ACC112 (cell line): ENCODE measurements at regions not wholly inside any gene's neighbourhood (a gene's known extent, or its start where the extent isn't known, plus 50 kb on each side); places are given as distances from the start of the nearest gene placed in this dataset.

Experiments
- H2AFZ ChIP-seq: fragments of 200-600 bp; sonication (generic); one replicate; pipeline ENCODE4 v1.6.0; 2017; ENCODE audit warnings: antibody characterized with exemption, low read length; ENCODE audit not compliant: unreplicated experiment
- H3K27ac ChIP-seq: fragments of 200-600 bp; sonication (generic); 2 replicates; pipeline ENCODE4 v1.5.1; 2014; ENCODE audit warnings: low read depth, mild to moderate bottlenecking, antibody characterized with exemption, low read length, moderate library complexity
- H3K27me3 ChIP-seq: fragments of 200-600 bp; sonication (generic); 2 replicates; pipeline ENCODE4 v1.6.1; 2014; ENCODE audit warnings: mild to moderate bottlenecking, antibody characterized with exemption, low read length, moderate library complexity, mixed read lengths; ENCODE audit not compliant: insufficient read depth
- H3K36me3 ChIP-seq: fragments of 200-600 bp; sonication (generic); 2 replicates; pipeline ENCODE4 v1.6.1; 2016; ENCODE audit warnings: mild to moderate bottlenecking, antibody characterized with exemption, low read length, moderate library complexity, mixed read lengths; ENCODE audit not compliant: insufficient read depth
- H3K4me1 ChIP-seq: fragments of 200-600 bp; sonication (generic); one replicate; pipeline ENCODE4 v1.6.1; 2016; ENCODE audit warnings: low read length, mixed read lengths; ENCODE audit not compliant: insufficient read depth, unreplicated experiment, control insufficient read depth
- H3K4me3 ChIP-seq: fragments of 200-600 bp; sonication (generic); 2 replicates; pipeline ENCODE4 v1.5.1; 2014; ENCODE audit warnings: mild to moderate bottlenecking, low read depth, low read length
- H3K79me2 ChIP-seq: fragments of 200-600 bp; sonication (generic); one replicate; pipeline ENCODE4 v1.6.0; 2016; ENCODE audit warnings: low read length; ENCODE audit not compliant: control insufficient read depth, unreplicated experiment, insufficient read depth

DNA sequence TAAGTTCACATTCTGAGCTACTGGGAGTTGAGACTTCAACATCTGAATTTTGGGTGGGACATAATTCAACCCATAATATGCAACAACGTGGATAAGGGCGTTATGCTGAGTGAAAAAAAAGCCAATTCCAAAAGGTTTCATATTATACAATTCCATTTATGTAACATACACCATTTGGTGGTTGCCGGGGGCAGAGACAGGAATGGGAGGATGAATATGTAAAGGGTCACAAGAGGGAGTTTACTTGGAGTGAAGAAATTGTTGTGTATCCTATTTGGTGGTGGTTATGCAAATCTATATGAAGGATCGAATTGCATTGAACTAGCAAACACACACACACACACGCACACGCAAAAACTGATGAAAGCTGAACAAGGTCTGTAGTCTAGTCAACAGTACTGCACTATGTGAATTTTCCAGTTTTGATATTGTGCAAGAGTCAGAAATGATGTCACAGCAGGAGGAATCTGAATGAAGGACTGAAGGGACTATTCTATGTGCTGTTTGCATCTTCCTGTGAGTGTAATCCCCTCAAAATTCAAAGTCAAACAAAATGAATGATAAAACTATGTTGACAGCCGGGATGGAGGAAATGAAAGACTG, 249.2 kb upstream of the HABP2 start:
- Histone ChIP-seq H3K36me3 (no peaks in the 10 kb centered on the region), H3K4me1 (no peaks in the 10 kb centered on the region), H2AFZ (no peak overlapping the region), H3K27ac (no peak overlapping the region), H3K79me2 (no peaks in the 10 kb centered on the region), H3K4me3 (no peak overlapping the region), H3K27me3 (peaks cover 20% of the 10 kb centered on the region)

DNA sequence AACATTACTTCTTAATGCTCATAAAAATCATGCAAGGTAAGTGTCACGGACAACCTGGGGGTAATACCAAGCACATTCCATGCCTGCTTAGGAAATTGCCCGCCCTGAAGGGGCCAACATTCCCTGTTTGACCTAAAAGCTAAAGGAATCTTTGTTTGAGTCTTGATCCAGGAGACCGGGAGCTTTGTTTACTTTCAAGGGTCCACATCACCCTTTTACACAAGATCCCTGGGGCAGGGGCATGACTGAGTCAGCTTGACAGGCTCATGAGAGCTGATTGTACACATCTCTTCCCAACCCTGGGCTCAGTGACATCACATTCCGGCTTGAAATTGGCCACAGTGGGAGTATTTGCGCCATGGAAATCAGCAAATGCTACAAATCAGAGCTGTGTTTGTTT, 248.1 kb upstream of the HABP2 start:
- no peaks in the 10 kb centered on the region for H3K79me2 ChIP-seq
- H3K27me3 ChIP-seq = peaks cover 30% of the 10 kb centered on the region
- H3K4me3 ChIP-seq = no peak overlapping the region
- no peak overlapping the region for H2AFZ ChIP-seq
- no peaks in the 10 kb centered on the region for H3K4me1 ChIP-seq
- no peaks in the 10 kb centered on the region for H3K36me3 ChIP-seq
- no peak overlapping the region for H3K27ac ChIP-seq

GRCh38 chr10:113305871-113306270, 247.0 kb upstream of the HABP2 start:
- Histone ChIP-seq H3K27me3 (peaks cover 41% of the 10 kb centered on the region), H3K4me3 (no peak overlapping the region)

DNA sequence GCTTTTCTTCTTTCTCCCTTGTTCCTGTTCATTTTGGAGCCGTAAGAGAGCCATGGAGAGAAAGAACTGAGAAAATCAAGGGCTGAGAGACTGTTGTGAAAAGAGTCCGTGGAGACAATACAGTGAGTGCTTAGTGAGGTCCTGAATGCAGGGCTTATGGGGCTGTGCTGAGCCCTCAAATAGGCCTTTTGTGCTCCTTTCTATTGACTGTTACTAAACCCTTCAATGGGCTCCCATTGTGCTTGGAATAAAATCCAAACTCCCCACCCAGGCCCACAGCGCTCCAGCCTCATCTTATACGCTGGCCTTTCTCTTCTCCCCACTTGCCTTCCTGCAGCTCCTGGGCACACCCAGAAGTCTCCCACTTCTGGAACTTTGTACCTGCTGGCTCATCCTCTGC, 243.1 kb upstream of the HABP2 start:
- no peak overlapping the region for H2AFZ ChIP-seq
- no peak overlapping the region for H3K27ac ChIP-seq
- no peaks in the 10 kb centered on the region for H3K4me1 ChIP-seq
- H3K36me3 ChIP-seq = no peaks in the 10 kb centered on the region
- peaks cover 66% of the 10 kb centered on the region for H3K27me3 ChIP-seq
- no peak overlapping the region for H3K4me3 ChIP-seq
- no peaks in the 10 kb centered on the region for H3K79me2 ChIP-seq

More at GRCh38 chr10:113305871-113306270, 247.0 kb upstream of the HABP2 start:
- Histone ChIP-seq H2AFZ (no peak overlapping the region), H3K36me3 (no peaks in the 10 kb centered on the region), H3K27ac (no peak overlapping the region), H3K79me2 (no peaks in the 10 kb centered on the region), H3K4me1 (no peaks in the 10 kb centered on the region)

- Histone ChIP-seq H3K36me3 (no peaks in the 10 kb centered on the region), H3K4me1 (no peaks in the 10 kb centered on the region), H3K27me3 (peaks cover 68% of the 10 kb centered on the region), H2AFZ (no peak overlapping the region), H3K27ac (no peak overlapping the region), H3K4me3 (no peak overlapping the region), H3K79me2 (no peaks in the 10 kb centered on the region)
These were observed 242.5 kb upstream of the HABP2 start for GRCh38 chr10:113310347-113310746.

GRCh38 chr10:113313048-113313602, 239.7 kb upstream of the HABP2 start:
- no peaks in the 10 kb centered on the region for H3K36me3 ChIP-seq
- no peak overlapping the region for H2AFZ ChIP-seq
- no peak overlapping the region for H3K27ac ChIP-seq
- H3K4me1 ChIP-seq = no peaks in the 10 kb centered on the region
- H3K79me2 ChIP-seq = no peaks in the 10 kb centered on the region
- H3K27me3 ChIP-seq = peaks cover 89% of the 10 kb centered on the region
- H3K4me3 ChIP-seq = no peak overlapping the region

GRCh38 chr10:113313722-113314121, 239.1 kb upstream of the HABP2 start:
- Histone ChIP-seq H3K79me2 (no peaks in the 10 kb centered on the region), H2AFZ (no peak overlapping the region), H3K4me1 (no peaks in the 10 kb centered on the region), H3K4me3 (no peak overlapping the region), H3K27me3 (peaks cover 93% of the 10 kb centered on the region), H3K27ac (no peak overlapping the region), H3K36me3 (no peaks in the 10 kb centered on the region)

GRCh38 chr10:113316506-113316905, 236.3 kb upstream of the HABP2 start:
- Histone ChIP-seq H3K27ac (no peak overlapping the region), H2AFZ (no peak overlapping the region), H3K4me3 (no peak overlapping the region), H3K36me3 (no peaks in the 10 kb centered on the region), H3K27me3 (peaks cover 89% of the 10 kb centered on the region), H3K79me2 (no peaks in the 10 kb centered on the region), H3K4me1 (no peaks in the 10 kb centered on the region)

GRCh38 chr10:113317489-113317888, 235.4 kb upstream of the HABP2 start:
- Histone ChIP-seq H3K79me2 (no peaks in the 10 kb centered on the region), H3K4me1 (no peaks in the 10 kb centered on the region), H3K36me3 (no peaks in the 10 kb centered on the region), H3K27me3 (peaks cover 88% of the 10 kb centered on the region), H2AFZ (no peak overlapping the region), H3K4me3 (no peak overlapping the region), H3K27ac (no peak overlapping the region)

DNA sequence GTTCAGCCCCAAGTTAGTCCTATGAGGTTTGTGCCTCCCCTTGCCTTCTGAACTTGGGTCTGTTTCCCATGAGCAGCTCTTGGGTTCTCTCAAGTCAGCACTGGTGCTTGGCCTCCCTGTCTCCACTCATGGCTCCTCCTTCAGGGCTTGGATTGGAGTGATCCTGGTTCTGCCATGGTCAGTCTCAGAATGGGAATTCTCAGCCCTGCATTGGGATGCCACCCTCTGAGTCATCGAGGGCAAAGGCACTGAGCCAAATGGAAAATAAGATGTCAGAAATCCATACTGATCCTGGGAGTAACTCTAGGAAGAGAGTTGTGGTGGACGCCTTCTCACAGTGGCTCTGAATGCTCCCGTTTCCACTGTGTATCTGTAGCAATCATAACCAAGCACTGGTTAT, 233.4 kb upstream of the HABP2 start:
- no peaks in the 10 kb centered on the region for H3K4me1 ChIP-seq
- H3K27me3 ChIP-seq = peaks cover 85% of the 10 kb centered on the region

GRCh38 chr10:113320211-113320610, 232.6 kb upstream of the HABP2 start:
- Histone ChIP-seq H3K27ac (no peak overlapping the region), H3K4me1 (no peaks in the 10 kb centered on the region), H3K4me3 (no peak overlapping the region), H3K79me2 (no peaks in the 10 kb centered on the region), H2AFZ (no peak overlapping the region), H3K36me3 (no peaks in the 10 kb centered on the region), H3K27me3 (peaks cover 78% of the 10 kb centered on the region)

More for the DNA sequence above, 233.4 kb upstream of the HABP2 start:
- Histone ChIP-seq H3K27ac (no peak overlapping the region), H3K36me3 (no peaks in the 10 kb centered on the region), H3K4me3 (no peak overlapping the region), H3K79me2 (no peaks in the 10 kb centered on the region), H2AFZ (no peak overlapping the region)
